ENCODE measurements at regions not wholly inside any gene's neighbourhood (a gene's known extent, or its start where the extent isn't known, plus 50 kb on each side); places are given as distances from the start of the nearest gene placed in this dataset.

- Histone ChIP-seq H3K9ac (ENCODE audit: insufficient read depth in 1 of 2, low read length in 2 of 2) (no peak overlapping the region), H3K4me3 (no peak overlapping the region), H3K36me3 (ENCODE audit: control insufficient read depth in 4 of 4, insufficient read depth in 4 of 4, low read length in 4 of 4) (no peaks in the 10 kb centered on the region), H3K4me1 (ENCODE audit: control insufficient read depth in 5 of 5, insufficient read depth in 5 of 5, low read length in 5 of 5) (no peaks in the 10 kb centered on the region), H3K27ac (ENCODE audit: low read depth in 1 of 2, low read length in 1 of 2) (no peak overlapping the region), H3K9me3 (ENCODE audit: control insufficient read depth in 4 of 4, insufficient read depth in 3 of 4, low read length in 3 of 4) (no peaks in the 10 kb centered on the region), H3K27me3 (ENCODE audit: control insufficient read depth in 3 of 3, insufficient read depth in 3 of 3, low read length in 2 of 3) (no peaks in the 10 kb centered on the region)
- no peak for DNase-seq
- WGBS, 2 donors = 83 to 88% methylated on average over 4 of the region's 4 CpGs
- TF ChIP-seq, protein P1, sequence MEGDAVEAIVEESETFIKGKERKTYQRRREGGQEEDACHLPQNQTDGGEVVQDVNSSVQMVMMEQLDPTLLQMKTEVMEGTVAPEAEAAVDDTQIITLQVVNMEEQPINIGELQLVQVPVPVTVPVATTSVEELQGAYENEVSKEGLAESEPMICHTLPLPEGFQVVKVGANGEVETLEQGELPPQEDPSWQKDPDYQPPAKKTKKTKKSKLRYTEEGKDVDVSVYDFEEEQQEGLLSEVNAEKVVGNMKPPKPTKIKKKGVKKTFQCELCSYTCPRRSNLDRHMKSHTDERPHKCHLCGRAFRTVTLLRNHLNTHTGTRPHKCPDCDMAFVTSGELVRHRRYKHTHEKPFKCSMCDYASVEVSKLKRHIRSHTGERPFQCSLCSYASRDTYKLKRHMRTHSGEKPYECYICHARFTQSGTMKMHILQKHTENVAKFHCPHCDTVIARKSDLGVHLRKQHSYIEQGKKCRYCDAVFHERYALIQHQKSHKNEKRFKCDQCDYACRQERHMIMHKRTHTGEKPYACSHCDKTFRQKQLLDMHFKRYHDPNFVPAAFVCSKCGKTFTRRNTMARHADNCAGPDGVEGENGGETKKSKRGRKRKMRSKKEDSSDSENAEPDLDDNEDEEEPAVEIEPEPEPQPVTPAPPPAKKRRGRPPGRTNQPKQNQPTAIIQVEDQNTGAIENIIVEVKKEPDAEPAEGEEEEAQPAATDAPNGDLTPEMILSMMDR (IDR thresholded peaks at IDR 0.05; ENCODE audit: control extremely low read depth, extremely low read depth) = no peak
- ATAC-seq (ENCODE audit: insufficient read depth, low FRiP score) = no peak
Observed at GRCh38 chr4:157888281-157888680, 284.5 kb downstream of the GASK1B start.

GRCh38 chr4:157887316-157887715, 285.5 kb downstream of the GASK1B start:
- Histone ChIP-seq H3K36me3 (ENCODE audit: control insufficient read depth in 4 of 4, insufficient read depth in 4 of 4, low read length in 4 of 4) (no peaks in the 10 kb centered on the region), H3K27ac (ENCODE audit: low read depth in 1 of 2, low read length in 1 of 2) (no peak overlapping the region), H3K4me3 (no peak overlapping the region), H3K27me3 (ENCODE audit: control insufficient read depth in 3 of 3, insufficient read depth in 3 of 3, low read length in 2 of 3) (no peaks in the 10 kb centered on the region), H3K9ac (ENCODE audit: insufficient read depth in 1 of 2, low read length in 2 of 2) (no peak overlapping the region), H3K9me3 (ENCODE audit: control insufficient read depth in 4 of 4, insufficient read depth in 3 of 4, low read length in 3 of 4) (no peaks in the 10 kb centered on the region), H3K4me1 (ENCODE audit: control insufficient read depth in 5 of 5, insufficient read depth in 5 of 5, low read length in 5 of 5) (no peaks in the 10 kb centered on the region)
- ATAC-seq (ENCODE audit: insufficient read depth, low FRiP score) = no peak
- TF ChIP-seq, protein P1 (IDR thresholded peaks at IDR 0.05; ENCODE audit: control extremely low read depth, extremely low read depth) = no peak
- no peak for DNase-seq
- WGBS, 2 donors = 74 to 78% methylated on average over 3 of the region's 3 CpGs

DNA sequence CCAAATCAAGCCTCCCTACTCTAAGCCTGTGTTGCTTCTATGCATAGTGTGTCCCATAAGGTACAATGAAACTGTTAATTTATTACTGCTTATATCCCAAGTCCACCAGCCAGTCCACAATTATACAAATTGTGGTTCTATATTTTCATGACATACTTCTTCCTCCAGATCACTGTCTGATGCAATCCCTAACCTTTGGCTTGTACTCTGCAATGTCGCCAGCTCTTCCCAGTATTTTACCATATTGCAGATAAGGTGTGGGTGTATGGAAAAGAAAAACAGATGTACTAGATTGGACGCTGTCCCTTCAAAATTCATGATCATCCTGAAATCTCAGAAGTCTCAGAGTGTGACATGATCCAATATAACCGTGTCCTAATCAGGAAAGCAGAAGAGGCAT, 286.2 kb downstream of the GASK1B start:
- TF ChIP-seq, protein P1 (IDR thresholded peaks at IDR 0.05; ENCODE audit: control extremely low read depth, extremely low read depth) = no peak
- H3K27ac ChIP-seq (ENCODE audit: low read depth in 1 of 2, low read length in 1 of 2) = no peak overlapping the region
- H3K4me3 ChIP-seq = no peak overlapping the region
- no peaks in the 10 kb centered on the region for H3K27me3 ChIP-seq (ENCODE audit: control insufficient read depth in 3 of 3, insufficient read depth in 3 of 3, low read length in 2 of 3)
- 82 to 88% methylated on average over 3 of the region's 3 CpGs for WGBS, 2 donors
- ATAC-seq (ENCODE audit: insufficient read depth, low FRiP score) (no peak), DNase-seq (no peak)
- no peaks in the 10 kb centered on the region for H3K36me3 ChIP-seq (ENCODE audit: control insufficient read depth in 4 of 4, insufficient read depth in 4 of 4, low read length in 4 of 4)
- H3K9ac ChIP-seq (ENCODE audit: insufficient read depth in 1 of 2, low read length in 2 of 2) = no peak overlapping the region
- no peaks in the 10 kb centered on the region for H3K9me3 ChIP-seq (ENCODE audit: control insufficient read depth in 4 of 4, insufficient read depth in 3 of 4, low read length in 3 of 4)
- no peaks in the 10 kb centered on the region for H3K4me1 ChIP-seq (ENCODE audit: control insufficient read depth in 5 of 5, insufficient read depth in 5 of 5, low read length in 5 of 5)

DNA sequence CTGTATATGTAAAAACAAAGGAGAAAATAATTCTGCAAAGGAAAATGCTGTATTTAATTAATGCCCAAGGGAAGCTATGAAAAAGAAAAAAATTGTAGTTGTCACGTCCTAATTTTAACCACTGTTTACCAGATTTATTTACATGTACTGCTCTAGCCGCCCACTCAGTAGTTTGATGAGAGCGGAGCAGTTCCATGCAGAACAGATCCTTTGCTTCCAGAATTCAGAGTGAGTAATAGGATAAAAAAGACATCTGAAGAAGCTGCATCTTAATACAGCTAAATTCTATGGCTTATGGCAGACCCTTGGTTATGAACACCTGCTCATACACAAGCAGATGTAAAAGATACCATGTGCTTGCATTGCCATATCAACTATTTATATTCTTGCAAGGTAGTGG, 287.0 kb downstream of the GASK1B start:
- Histone ChIP-seq H3K27me3 (ENCODE audit: control insufficient read depth in 3 of 3, insufficient read depth in 3 of 3, low read length in 2 of 3) (no peaks in the 10 kb centered on the region), H3K4me3 (no peak overlapping the region), H3K27ac (ENCODE audit: low read depth in 1 of 2, low read length in 1 of 2) (no peak overlapping the region), H3K9me3 (ENCODE audit: control insufficient read depth in 4 of 4, insufficient read depth in 3 of 4, low read length in 3 of 4) (no peaks in the 10 kb centered on the region), H3K9ac (ENCODE audit: insufficient read depth in 1 of 2, low read length in 2 of 2) (no peak overlapping the region), H3K36me3 (ENCODE audit: control insufficient read depth in 4 of 4, insufficient read depth in 4 of 4, low read length in 4 of 4) (no peaks in the 10 kb centered on the region), H3K4me1 (ENCODE audit: control insufficient read depth in 5 of 5, insufficient read depth in 5 of 5, low read length in 5 of 5) (no peaks in the 10 kb centered on the region)
- no peak for DNase-seq
- no peak for ATAC-seq (ENCODE audit: insufficient read depth, low FRiP score)
- TF ChIP-seq, protein P1 (IDR thresholded peaks at IDR 0.05; ENCODE audit: control extremely low read depth, extremely low read depth) = no peak
- 46 to 80% methylated on average over 3 of the region's 3 CpGs for WGBS, 2 donors

All from lung (tissue), 11 donors.